ENCODE measurements at regions not wholly inside any gene's neighbourhood (a gene's known extent, or its start where the extent isn't known, plus 50 kb on each side); places are given as distances from the start of the nearest gene placed in this dataset.

- no peaks in the 10 kb centered on the region for H3K9me3 Mint-ChIP-seq (ENCODE audit: unreplicated experiment)
These were observed 245.8 kb upstream of the NBEA start for GRCh38 chr13:34696296-34696695.

GRCh38 chr13:34696741-34697140, 245.3 kb upstream of the NBEA start:
- intact Hi-C loops (cut with micrococcal nuclease), result no loop called here
- no peak overlapping the region for H3K4me3 Mint-ChIP-seq (ENCODE audit: unreplicated experiment)
- no peaks in the 10 kb centered on the region for H3K36me3 Mint-ChIP-seq (ENCODE audit: insufficient read depth, unreplicated experiment)
- H3K9me3 Mint-ChIP-seq (ENCODE audit: unreplicated experiment), result no peaks in the 10 kb centered on the region
- CTCF ChIA-PET, result no interaction called here
- no peak for DNase-seq (ENCODE audit: unreplicated experiment)
- H3K27me3 Mint-ChIP-seq (ENCODE audit: insufficient read depth, unreplicated experiment), result no peaks in the 10 kb centered on the region
- peaks cover 21% of the 10 kb centered on the region for H3K4me1 Mint-ChIP-seq (ENCODE audit: insufficient read depth, unreplicated experiment)
- BruUV-seq (replicated peaks), result no TSS peak
- peak overlapping the region; percentile 40 for H3K27ac Mint-ChIP-seq (ENCODE audit: low read depth, unreplicated experiment)
- TF ChIP-seq CTCF (IDR thresholded peaks at IDR 0.05; ENCODE audit: unreplicated experiment), result no peak
- POLR2A ChIA-PET, result interaction anchor here (1.5 kb wide), 1 partner anchor 29 kb away, joined by 3 read pairs; no protein-coding TSS in a partner anchor

More at GRCh38 chr13:34696296-34696695, 245.8 kb upstream of the NBEA start:
- POLR2A ChIA-PET, result interaction anchor here (1.5 kb wide), 1 partner anchor 28 kb away, joined by 3 read pairs; no protein-coding TSS in a partner anchor
- no peaks in the 10 kb centered on the region for H3K27me3 Mint-ChIP-seq (ENCODE audit: insufficient read depth, unreplicated experiment)
- no peak for TF ChIP-seq CTCF (IDR thresholded peaks at IDR 0.05; ENCODE audit: unreplicated experiment)
- peak overlapping the region; percentile 40 for H3K27ac Mint-ChIP-seq (ENCODE audit: low read depth, unreplicated experiment)
- H3K4me1 Mint-ChIP-seq (ENCODE audit: insufficient read depth, unreplicated experiment), result peaks cover 21% of the 10 kb centered on the region
- BruUV-seq (replicated peaks), result no TSS peak
- DNase-seq (ENCODE audit: unreplicated experiment), result no peak
- CTCF ChIA-PET, result no interaction called here
- no peak overlapping the region for H3K4me3 Mint-ChIP-seq (ENCODE audit: unreplicated experiment)
- H3K36me3 Mint-ChIP-seq (ENCODE audit: insufficient read depth, unreplicated experiment), result no peaks in the 10 kb centered on the region
- intact Hi-C loops (cut with micrococcal nuclease), result no loop called here

- TF ChIP-seq CTCF (IDR thresholded peaks at IDR 0.05; ENCODE audit: unreplicated experiment), result no peak
- Mint-ChIP-seq H3K4me1 (ENCODE audit: insufficient read depth, unreplicated experiment) (peaks cover 21% of the 10 kb centered on the region), H3K27me3 (ENCODE audit: insufficient read depth, unreplicated experiment) (no peaks in the 10 kb centered on the region), H3K9me3 (ENCODE audit: unreplicated experiment) (no peaks in the 10 kb centered on the region), H3K27ac (ENCODE audit: low read depth, unreplicated experiment) (no peak overlapping the region), H3K4me3 (ENCODE audit: unreplicated experiment) (no peak overlapping the region), H3K36me3 (ENCODE audit: insufficient read depth, unreplicated experiment) (no peaks in the 10 kb centered on the region)
- CTCF ChIA-PET, result interaction anchor here (1.2 kb wide), 1 partner anchor 196 kb away, joined by 3 read pairs; no protein-coding TSS in a partner anchor
- no TSS peak for BruUV-seq (replicated peaks)
- POLR2A ChIA-PET, result interaction anchor here (0.7 to 1.2 kb wide), 3 partner anchors 16 to 22 kb away, joined by 3 read pairs; no protein-coding TSS in a partner anchor
- peak; percentile 28 for DNase-seq (ENCODE audit: unreplicated experiment)
- intact Hi-C loops (cut with micrococcal nuclease), result no loop called here
These were observed 243.1 kb upstream of the NBEA start for GRCh38 chr13:34698945-34699344.

- Mint-ChIP-seq H3K4me3 (ENCODE audit: unreplicated experiment) (no peak overlapping the region), H3K27me3 (ENCODE audit: insufficient read depth, unreplicated experiment) (no peaks in the 10 kb centered on the region), H3K4me1 (ENCODE audit: insufficient read depth, unreplicated experiment) (peaks cover 21% of the 10 kb centered on the region), H3K9me3 (ENCODE audit: unreplicated experiment) (no peaks in the 10 kb centered on the region), H3K36me3 (ENCODE audit: insufficient read depth, unreplicated experiment) (no peaks in the 10 kb centered on the region), H3K27ac (ENCODE audit: low read depth, unreplicated experiment) (no peak overlapping the region)
- DNase-seq (ENCODE audit: unreplicated experiment), result no peak
- BruUV-seq (replicated peaks), result no TSS peak
- CTCF ChIA-PET, result interaction anchor here (0.7 kb wide), 1 partner anchor 11 kb away, joined by 3 read pairs; no protein-coding TSS in a partner anchor
- TF ChIP-seq CTCF (IDR thresholded peaks at IDR 0.05; ENCODE audit: unreplicated experiment), result no peak
- POLR2A ChIA-PET, result interaction anchor here (0.7 kb wide), 1 partner anchor 505 kb away, joined by 3 read pairs; no protein-coding TSS in a partner anchor
- intact Hi-C loops (cut with micrococcal nuclease), result no loop called here
These were observed 241.9 kb upstream of the NBEA start for GRCh38 chr13:34700155-34700554.

Data from MCF 10A (cell line).